GM19467 (cell line): ENCODE measurements at regions not wholly inside any gene's neighbourhood (a gene's known extent, or its start where the extent isn't known, plus 50 kb on each side); places are given as distances from the start of the nearest gene placed in this dataset.

ENCODE experiments used
- ATAC-seq: cut with Tn5 transposase; IDR thresholded peaks from one replicate; pipeline ENCODE4 v1.9.1; 2021; ENCODE audit warnings: mild to moderate bottlenecking, moderate library complexity; ENCODE audit not compliant: unreplicated experiment

- ATAC-seq, result no peak
Measured at GRCh38 chr7:106606120-106606519, 54.8 kb downstream of the CCDC71L start.

- no peak for ATAC-seq
Measured at GRCh38 chr7:106604971-106605370, 56.0 kb downstream of the CCDC71L start.

- no peak for ATAC-seq
Measured at GRCh38 chr7:106604303-106604924, 56.5 kb downstream of the CCDC71L start.

GRCh38 chr7:106603346-106603745 is 57.6 kb downstream of the CCDC71L start:
- ATAC-seq, result no peak

GRCh38 chr7:106602062-106602461 is 58.9 kb downstream of the CCDC71L start:
- ATAC-seq, result no peak

GRCh38 chr7:106600569-106601373 is 60.2 kb downstream of the CCDC71L start:
- no peak for ATAC-seq

GRCh38 chr7:106599343-106599698 is 61.6 kb downstream of the CCDC71L start:
- no peak for ATAC-seq

GRCh38 chr7:106598663-106599342 is 62.2 kb downstream of the CCDC71L start:
- ATAC-seq, result peak; percentile 98

GRCh38 chr7:106597751-106598546 is 63.0 kb downstream of the CCDC71L start:
- ATAC-seq, result no peak

- ATAC-seq, result no peak
Measured at GRCh38 chr7:106597014-106597413, 63.9 kb downstream of the CCDC71L start.

- ATAC-seq, result no peak
Measured at GRCh38 chr7:106595922-106596321, 65.0 kb downstream of the CCDC71L start.

GRCh38 chr7:106593028-106593417 is 67.9 kb downstream of the CCDC71L start:
- no peak for ATAC-seq

GRCh38 chr7:106592282-106593027 is 68.5 kb downstream of the CCDC71L start:
- no peak for ATAC-seq

- no peak for ATAC-seq
Measured at GRCh38 chr7:106591146-106591545, 69.8 kb downstream of the CCDC71L start.

- ATAC-seq, result no peak
Measured at GRCh38 chr7:106590209-106590816, 70.6 kb downstream of the CCDC71L start.

GRCh38 chr7:106589198-106589879 is 71.6 kb downstream of the CCDC71L start:
- no peak for ATAC-seq

GRCh38 chr7:106588422-106589197 is 72.3 kb downstream of the CCDC71L start:
- no peak for ATAC-seq

GRCh38 chr7:106584914-106585759 is 75.8 kb downstream of the CCDC71L start:
- no peak for ATAC-seq
